SH-SY5Y (cell line): ENCODE measurements at regions not wholly inside any gene's neighbourhood (a gene's known extent, or its start where the extent isn't known, plus 50 kb on each side); places are given as distances from the start of the nearest gene placed in this dataset.

Experiments
- GATA2 ChIP-seq: IDR thresholded peaks from 2 replicates; pipeline ENCODE4 v1.6.1; 2011; ENCODE audit warnings: mild to moderate bottlenecking, low read depth, low read length
- GATA3 ChIP-seq: IDR thresholded peaks from 2 replicates; pipeline ENCODE4 v1.6.1; 2011; ENCODE audit warnings: low read depth, mild to moderate bottlenecking, low read length, moderate library complexity

DNA sequence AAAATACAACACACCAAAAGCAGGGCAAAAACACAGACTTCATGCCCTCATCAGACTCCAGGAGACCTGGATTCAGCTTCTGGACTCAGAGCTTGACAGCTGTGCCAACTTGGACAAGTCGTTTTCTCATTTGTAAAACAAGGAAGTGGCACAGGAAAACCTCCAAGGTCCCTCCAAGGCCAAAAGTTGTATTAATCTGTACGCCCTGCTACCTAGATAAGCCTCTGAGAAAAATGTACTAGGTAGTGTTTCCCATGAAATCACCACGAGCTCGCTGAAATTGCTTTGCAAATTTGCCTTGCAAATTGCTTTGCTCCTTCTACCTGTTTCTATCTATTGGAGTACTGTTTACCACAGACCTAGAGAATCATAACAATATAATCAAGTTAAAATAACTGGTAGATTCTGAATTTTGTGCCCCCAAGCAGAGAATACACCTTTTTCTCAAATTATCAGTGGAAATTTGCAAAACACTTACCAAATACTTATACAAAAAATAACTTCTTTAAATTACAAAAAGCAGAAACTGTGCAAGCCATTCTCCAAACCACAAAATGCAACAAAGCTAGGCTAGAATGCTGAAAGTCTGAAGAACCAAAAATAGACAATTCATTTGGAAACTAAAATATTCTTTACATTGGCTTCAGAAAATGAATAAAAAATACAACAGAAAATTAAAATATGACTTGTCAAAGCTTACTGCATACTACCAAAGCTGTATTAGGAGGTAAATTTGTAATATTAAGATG is 158.1 kb upstream of the CHST15 start:
- TF ChIP-seq GATA2 = no peak
- no peak for TF ChIP-seq GATA3
